ENCODE measurements at regions not wholly inside any gene's neighbourhood (a gene's known extent, or its start where the extent isn't known, plus 50 kb on each side); places are given as distances from the start of the nearest gene placed in this dataset.
"Not testable (repeated sequence)": the region's sequence is repeated elsewhere in the genome, so short reads cannot be mapped to it uniquely, and the experiment has no call there.

DNA sequence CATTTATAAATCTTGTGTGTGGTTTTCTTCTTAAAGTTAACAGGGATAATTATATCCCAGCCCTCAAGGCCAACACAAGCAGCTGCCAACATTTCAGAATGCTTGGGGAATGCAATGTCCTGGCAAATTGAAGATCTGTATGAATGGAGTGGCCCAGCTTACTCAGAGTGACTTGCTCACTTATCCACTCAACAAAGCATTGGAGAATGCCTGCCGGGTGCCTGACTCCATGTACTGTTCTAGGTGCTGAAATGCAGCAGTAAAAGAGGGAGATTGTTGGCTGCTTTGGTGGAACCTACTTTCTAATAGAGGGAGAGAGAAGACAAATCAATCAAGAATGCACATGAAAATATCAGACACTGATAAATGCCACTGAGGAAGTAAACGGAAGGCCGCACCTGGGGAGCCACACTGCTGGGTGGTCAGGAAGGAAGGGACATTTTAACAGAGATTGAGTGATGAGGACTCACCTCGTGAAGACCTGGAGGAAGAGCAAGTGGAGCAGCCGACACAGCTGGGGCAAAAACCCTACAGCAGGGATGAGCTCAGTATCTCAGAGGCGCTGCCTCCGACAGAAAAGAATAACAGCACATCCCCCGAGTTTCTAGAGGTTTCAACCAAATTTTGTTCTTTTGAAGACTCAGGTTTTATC, 61.2 kb upstream of the VASH1 start:
- DNase-seq (ENCODE audit: low read depth) = no peak

DNA sequence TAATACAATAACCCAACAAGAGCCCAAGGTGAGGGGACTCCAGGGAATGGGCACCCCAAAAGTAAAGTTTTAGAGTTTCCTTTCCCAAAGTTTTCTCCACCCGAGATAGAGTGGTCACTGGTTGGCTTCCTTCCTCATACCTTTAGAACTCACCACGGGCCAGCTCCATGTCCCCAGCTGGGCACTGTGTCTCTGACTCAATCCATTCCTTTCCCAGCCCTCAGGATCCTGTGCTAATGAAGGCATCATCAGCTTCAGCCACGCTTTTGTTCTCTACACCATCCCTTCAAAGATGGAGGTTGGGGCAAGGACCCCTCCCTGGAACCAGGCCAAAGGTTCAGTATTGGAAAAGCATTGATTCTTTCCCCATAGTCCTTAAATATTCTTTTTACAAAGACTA, 59.8 kb upstream of the VASH1 start:
- DNase-seq (ENCODE audit: low read depth) = no peak

DNA sequence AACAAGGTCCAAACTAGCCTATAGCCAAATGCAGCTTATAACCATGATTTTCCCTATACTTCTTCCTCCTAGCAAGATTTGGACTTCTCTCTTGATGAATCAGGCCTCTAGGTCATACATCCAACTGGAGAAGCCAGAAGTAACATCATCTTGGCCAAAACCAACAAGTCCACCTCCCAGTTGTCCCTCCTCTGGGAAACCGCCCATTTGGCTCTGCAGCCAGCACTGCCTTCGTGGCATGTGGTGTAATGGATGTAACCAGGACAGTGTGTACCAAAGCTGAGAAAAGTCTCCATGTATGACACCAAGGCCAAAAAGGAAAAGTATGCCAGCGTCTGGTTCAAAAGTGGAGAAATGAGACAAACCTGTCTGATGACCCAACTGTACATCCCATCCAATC, 59.3 kb upstream of the VASH1 start:
- no peak for DNase-seq (ENCODE audit: low read depth)

DNA sequence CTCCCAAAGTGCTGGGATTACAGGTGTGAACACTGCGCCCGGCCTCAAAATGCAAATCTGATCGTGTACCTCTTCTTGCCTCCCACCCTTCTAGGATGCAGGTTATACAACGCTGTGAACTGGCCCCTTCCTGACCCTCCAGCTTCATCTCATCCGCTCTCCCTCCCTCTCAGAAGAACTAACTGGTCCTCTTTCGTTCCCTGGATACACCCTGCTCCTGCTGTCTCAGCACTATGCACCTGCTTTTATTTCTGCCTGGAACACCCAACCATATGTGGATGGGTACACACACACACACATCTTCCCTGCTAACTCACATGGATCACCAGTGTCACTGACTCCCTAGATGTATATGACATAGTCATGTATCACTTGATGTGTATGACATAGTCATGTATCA, 56.1 kb upstream of the VASH1 start:
- no peak for DNase-seq (ENCODE audit: low read depth)

DNA sequence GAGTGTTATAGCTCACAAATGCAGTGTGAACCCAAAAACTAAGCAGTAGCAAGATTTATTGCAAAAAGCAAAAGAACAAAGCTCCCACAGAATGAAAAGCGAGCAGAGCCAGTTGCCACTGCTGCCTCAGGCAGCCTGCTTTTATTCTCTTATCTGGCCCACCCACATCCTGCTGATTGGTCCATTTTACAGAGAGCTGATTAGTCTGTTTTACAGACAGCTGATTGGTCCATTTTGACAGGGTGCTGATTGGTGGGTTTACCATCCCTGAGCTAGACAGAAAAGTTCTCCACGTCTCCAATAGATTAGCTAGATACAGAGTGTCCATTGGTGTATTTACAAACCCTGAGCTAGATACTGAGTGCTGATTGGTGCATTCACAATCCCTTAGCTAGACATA, 55.1 kb upstream of the VASH1 start:
- not testable (repeated sequence) for DNase-seq (ENCODE audit: low read depth)

DNA sequence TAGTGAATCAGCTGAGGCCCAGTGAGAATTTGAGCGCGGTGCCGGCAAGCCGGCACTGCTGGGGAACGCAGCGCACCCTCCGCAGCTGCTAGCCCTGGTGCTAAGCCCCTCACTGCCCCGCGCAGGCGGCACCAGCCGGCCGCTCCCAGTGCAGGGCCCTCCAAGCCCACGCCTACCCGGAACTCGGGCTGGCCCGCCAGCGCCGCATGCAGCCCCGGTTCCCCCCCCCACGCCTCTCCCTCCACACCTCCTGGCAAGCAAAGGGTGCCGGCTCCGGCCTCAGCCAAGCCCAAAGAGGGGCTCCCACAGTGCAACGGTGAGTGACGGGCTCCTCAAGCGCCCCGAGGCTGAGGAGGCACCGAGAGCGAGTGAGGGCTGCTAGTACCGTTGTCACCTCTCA, 54.5 kb upstream of the VASH1 start:
- DNase-seq (ENCODE audit: low read depth) = no peak

DNA sequence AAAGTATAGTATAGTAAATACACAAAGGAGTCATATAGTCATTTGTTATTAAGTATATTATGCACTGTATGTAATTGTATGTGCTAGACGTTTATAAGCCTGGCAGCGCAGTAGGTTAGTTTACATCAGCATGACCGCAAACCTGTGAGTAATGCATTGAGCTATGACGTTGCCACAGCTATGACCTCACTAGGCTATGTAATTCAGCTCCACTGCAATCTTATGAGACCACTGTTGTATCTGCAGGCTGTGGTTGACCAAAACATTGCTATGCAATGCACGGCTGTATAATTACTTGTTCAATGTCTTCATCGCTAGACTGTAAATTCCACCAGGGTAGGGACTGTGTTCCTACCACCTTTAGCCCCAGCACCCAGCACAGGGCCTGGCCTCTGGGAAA, 53.2 kb upstream of the VASH1 start:
- no peak for DNase-seq (ENCODE audit: low read depth)

DNA sequence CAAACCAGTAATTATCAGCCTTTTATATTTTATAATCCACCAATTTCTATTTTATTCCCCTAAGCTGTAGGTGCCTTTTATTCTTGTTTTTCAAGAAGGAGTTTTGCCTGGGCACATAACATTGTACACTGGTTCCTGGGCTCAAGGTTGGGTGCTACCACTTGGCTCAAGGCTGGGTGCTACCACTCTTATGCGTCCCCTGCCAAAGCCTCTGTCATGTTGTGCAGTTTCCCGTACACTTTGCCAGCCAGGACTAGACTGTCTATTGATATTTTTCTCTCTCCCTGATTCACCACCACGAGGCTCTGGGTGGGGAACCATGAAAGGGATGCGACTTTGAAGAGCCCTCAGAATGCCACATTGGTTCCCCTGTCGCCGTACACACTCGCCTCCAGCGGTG, 52.5 kb upstream of the VASH1 start:
- no peak for DNase-seq (ENCODE audit: low read depth)

DNA sequence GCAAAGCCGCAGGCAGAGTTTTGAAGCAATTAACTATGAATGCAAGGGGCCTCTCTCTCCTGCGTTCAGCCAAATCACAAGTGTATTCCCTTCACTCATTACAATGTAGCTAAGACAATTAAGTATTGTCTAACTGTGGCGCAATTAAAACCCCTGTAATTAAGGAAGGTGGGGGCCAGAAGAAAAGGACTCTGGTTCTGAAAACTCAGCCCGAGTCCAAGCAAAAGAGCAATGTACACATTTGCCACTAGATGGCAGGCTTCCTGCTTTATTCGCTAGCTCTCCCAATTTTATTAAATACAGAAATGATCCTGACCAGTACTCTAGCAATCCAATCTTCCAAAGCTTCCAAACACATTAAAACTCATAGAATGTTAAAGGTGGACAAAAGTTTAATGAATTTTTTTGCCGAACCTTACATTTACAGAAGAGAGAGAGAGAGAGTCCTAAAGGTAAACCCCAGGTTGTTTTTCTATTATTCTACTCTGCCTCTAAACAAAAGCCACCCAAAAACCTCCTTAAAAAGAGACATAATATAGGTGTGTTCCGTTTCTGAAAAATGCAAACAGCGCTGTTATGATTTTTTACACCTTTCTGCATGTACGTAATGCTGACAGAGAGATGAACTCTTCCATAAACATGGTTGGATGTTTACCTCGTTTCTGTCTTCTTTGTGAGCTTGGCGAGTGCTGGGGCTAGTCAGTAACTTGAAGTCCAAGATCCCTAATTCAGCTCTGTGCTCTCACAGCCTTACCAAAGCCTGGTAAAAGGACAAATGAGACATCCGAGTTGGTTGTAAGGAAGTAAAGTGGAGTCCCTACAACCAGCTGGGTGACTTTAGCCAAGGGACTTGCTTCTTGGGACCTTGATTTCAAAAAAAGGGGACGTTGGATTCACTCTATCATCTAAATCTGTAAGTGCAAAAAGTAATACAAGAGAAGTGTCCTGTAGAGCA, 50.9 kb upstream of the VASH1 start:
- DNase-seq (ENCODE audit: low read depth) = no peak

All from stimulated activated CD4-positive, alpha-beta T cell treated with anti-CD3 and anti-CD28 coated beads, Interleukin-2, amount 100 ng/mL, for 4 hours (primary cell).